Hepatocyte (in vitro differentiated cells): ENCODE measurements at regions not wholly inside any gene's neighbourhood (a gene's known extent, or its start where the extent isn't known, plus 50 kb on each side); places are given as distances from the start of the nearest gene placed in this dataset.

ENCODE experiments used
- DNase-seq: peaks from one replicate; pipeline ENCODE4 v3.0.0-alpha.2; 2016; ENCODE audit warnings: low spot score
- H2AFZ ChIP-seq: fragments of 200-600 bp; sonication (generic); 2 replicates; pipeline ENCODE4 v1.6.0; 2016; ENCODE audit warnings: antibody characterized with exemption, mild to moderate bottlenecking
- H3K27ac ChIP-seq: fragments of 200-600 bp; sonication (generic); 2 replicates; pipeline ENCODE4 v1.5.1; 2016; ENCODE audit warnings: mild to moderate bottlenecking
- H3K27me3 ChIP-seq: fragments of 200-600 bp; sonication (generic); 2 replicates; pipeline ENCODE4 v1.6.1; 2016
- H3K36me3 ChIP-seq: fragments of 200-600 bp; sonication (generic); replicated peaks from 2 replicates; pipeline ENCODE4 v1.5.1; 2016; ENCODE audit warnings: low read depth; ENCODE audit not compliant: insufficient read depth
- H3K4me1 ChIP-seq: fragments of 200-600 bp; sonication (generic); 2 replicates; pipeline ENCODE4 v1.5.1; 2016; ENCODE audit warnings: mild to moderate bottlenecking, moderate library complexity; ENCODE audit not compliant: insufficient read depth
- H3K4me2 ChIP-seq: fragments of 200-600 bp; sonication (generic); 2 replicates; pipeline ENCODE4 v1.6.0; 2016
- H3K4me3 ChIP-seq: fragments of 200-600 bp; sonication (generic); 2 replicates; pipeline ENCODE4 v1.5.1; 2016; ENCODE audit warnings: mild to moderate bottlenecking
- H3K79me2 ChIP-seq: fragments of 200-600 bp; sonication (generic); 2 replicates; pipeline ENCODE4 v1.6.0; 2017; ENCODE audit warnings: mild to moderate bottlenecking
- H3K9me2 ChIP-seq: fragments of 200-600 bp; sonication (generic); replicated peaks from 2 replicates; pipeline ENCODE4 v1.6.0; 2017; ENCODE audit warnings: mild to moderate bottlenecking; ENCODE audit not compliant: insufficient read depth
- H3K9me3 ChIP-seq: fragments of 200-600 bp; sonication (generic); 2 replicates; pipeline ENCODE4 v1.5.1; 2016; ENCODE audit warnings: low read depth, mild to moderate bottlenecking
- H4K20me1 ChIP-seq: fragments of 200-600 bp; sonication (generic); 2 replicates; pipeline ENCODE4 v1.6.0; 2016; ENCODE audit warnings: mild to moderate bottlenecking; ENCODE audit not compliant: insufficient read depth, poor library complexity, severe bottlenecking
- EZH2 ChIP-seq: fragments of 200-600 bp; sonication (generic); IDR thresholded peaks from 2 replicates; pipeline ENCODE4 v1.6.1; 2016; ENCODE audit warnings: antibody characterized with exemption, mild to moderate bottlenecking, borderline replicate concordance
- EZH2phosphoT487 ChIP-seq: fragments of 200-600 bp; sonication (generic); IDR thresholded peaks from one replicate; pipeline ENCODE4 v1.6.1; 2018; ENCODE audit warnings: antibody characterized with exemption, mild to moderate bottlenecking, low read depth, moderate library complexity; ENCODE audit not compliant: unreplicated experiment, severe bottlenecking
- WGBS: methylation state at CpG from one replicate; pipeline ENCODE4 v1.1.6; 2016; ENCODE audit warnings: low lambda C conversion rate; ENCODE audit errors: missing lambda C conversion rate; 5-methylcytosine and 5-hydroxymethylcytosine counted together
- TF ChIP-seq, protein P1 (sequence below): fragments of 200-600 bp; sonication (generic); IDR thresholded peaks from 2 replicates; pipeline ENCODE4 v1.5.1; 2016; ENCODE audit warnings: antibody characterized with exemption, mild to moderate bottlenecking; ENCODE audit not compliant: poor library complexity

GRCh38 chr2:146238254-146238966 lies 1606.4 kb upstream of the ACVR2A start:
- H3K4me2 ChIP-seq: no peak overlapping the region
- H4K20me1 ChIP-seq: no peaks in the 10 kb centered on the region
- H3K4me3 ChIP-seq: no peak overlapping the region
- no peak overlapping the region for H3K27ac ChIP-seq
- no peaks in the 10 kb centered on the region for H3K79me2 ChIP-seq
- H3K27me3 ChIP-seq: no peaks in the 10 kb centered on the region
- no peak for DNase-seq
- H3K36me3 ChIP-seq: no peaks in the 10 kb centered on the region
- H2AFZ ChIP-seq: no peak overlapping the region
- H3K4me1 ChIP-seq: no peaks in the 10 kb centered on the region
- H3K9me3 ChIP-seq: no peaks in the 10 kb centered on the region
- 90% methylated on average over 3 of the region's 3 CpGs for WGBS
- no peaks in the 10 kb centered on the region for H3K9me2 ChIP-seq
- TF ChIP-seq EZH2phosphoT487 (no peak), EZH2 (no peak)
- TF ChIP-seq, protein P1, sequence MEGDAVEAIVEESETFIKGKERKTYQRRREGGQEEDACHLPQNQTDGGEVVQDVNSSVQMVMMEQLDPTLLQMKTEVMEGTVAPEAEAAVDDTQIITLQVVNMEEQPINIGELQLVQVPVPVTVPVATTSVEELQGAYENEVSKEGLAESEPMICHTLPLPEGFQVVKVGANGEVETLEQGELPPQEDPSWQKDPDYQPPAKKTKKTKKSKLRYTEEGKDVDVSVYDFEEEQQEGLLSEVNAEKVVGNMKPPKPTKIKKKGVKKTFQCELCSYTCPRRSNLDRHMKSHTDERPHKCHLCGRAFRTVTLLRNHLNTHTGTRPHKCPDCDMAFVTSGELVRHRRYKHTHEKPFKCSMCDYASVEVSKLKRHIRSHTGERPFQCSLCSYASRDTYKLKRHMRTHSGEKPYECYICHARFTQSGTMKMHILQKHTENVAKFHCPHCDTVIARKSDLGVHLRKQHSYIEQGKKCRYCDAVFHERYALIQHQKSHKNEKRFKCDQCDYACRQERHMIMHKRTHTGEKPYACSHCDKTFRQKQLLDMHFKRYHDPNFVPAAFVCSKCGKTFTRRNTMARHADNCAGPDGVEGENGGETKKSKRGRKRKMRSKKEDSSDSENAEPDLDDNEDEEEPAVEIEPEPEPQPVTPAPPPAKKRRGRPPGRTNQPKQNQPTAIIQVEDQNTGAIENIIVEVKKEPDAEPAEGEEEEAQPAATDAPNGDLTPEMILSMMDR: no peak

GRCh38 chr2:146235158-146235557 lies 1609.7 kb upstream of the ACVR2A start:
- Histone ChIP-seq H2AFZ (no peak overlapping the region), H3K4me2 (no peak overlapping the region), H4K20me1 (no peaks in the 10 kb centered on the region), H3K79me2 (no peaks in the 10 kb centered on the region), H3K9me2 (no peaks in the 10 kb centered on the region), H3K4me3 (no peak overlapping the region), H3K9me3 (no peaks in the 10 kb centered on the region), H3K36me3 (no peaks in the 10 kb centered on the region), H3K4me1 (no peaks in the 10 kb centered on the region), H3K27ac (no peak overlapping the region), H3K27me3 (no peaks in the 10 kb centered on the region)
- DNase-seq: no peak
- WGBS: 88% methylated on average over 3 of the region's 3 CpGs
- TF ChIP-seq, protein P1: no peak
- TF ChIP-seq EZH2phosphoT487 (no peak), EZH2 (no peak)

DNA sequence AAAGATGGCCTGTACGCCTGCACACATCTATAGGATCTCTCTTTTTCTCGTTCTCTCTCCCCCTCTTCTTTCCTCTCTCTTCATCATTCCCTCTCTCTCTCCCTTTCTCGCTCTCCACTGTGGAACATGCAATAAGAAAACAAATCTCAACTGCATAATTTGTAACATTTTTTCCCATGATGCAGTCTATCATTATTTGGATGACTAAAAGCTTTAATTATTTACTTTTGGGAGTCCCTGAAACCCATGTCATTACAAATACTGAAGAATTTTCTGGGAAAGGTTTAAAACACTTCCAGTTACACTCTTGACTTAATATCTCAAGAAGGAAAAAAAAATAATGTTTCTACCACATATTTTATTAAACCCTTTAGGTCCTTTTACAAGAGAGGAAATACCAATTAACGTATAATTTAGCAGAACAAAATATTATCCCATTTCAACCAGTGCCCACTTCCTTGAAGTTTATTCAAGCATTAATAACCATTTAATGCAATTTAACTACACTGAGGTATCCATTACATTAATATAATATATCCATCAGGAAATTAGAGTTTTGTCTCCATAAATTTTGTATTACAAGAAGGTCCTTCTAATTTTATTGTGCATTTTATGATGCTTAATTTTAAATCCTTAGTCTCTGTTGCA lies 1615.2 kb upstream of the ACVR2A start:
- Histone ChIP-seq H2AFZ (no peak overlapping the region), H3K4me3 (no peak overlapping the region), H3K9me2 (no peaks in the 10 kb centered on the region), H3K4me2 (no peak overlapping the region), H3K36me3 (no peaks in the 10 kb centered on the region), H3K9me3 (no peaks in the 10 kb centered on the region), H4K20me1 (no peaks in the 10 kb centered on the region), H3K79me2 (no peaks in the 10 kb centered on the region), H3K27me3 (no peaks in the 10 kb centered on the region), H3K4me1 (no peaks in the 10 kb centered on the region), H3K27ac (no peak overlapping the region)
- 81% methylated on average over 4 of the region's 4 CpGs for WGBS
- TF ChIP-seq, protein P1: no peak
- TF ChIP-seq EZH2 (no peak), EZH2phosphoT487 (no peak)
- no peak for DNase-seq
